WTC11 (cell line): ENCODE measurements at regions not wholly inside any gene's neighbourhood (a gene's known extent, or its start where the extent isn't known, plus 50 kb on each side); places are given as distances from the start of the nearest gene placed in this dataset.
A peak's percentile ranks its signal among the peaks of the same experiment; 100 is the strongest.

Experiments used
- ATAC-seq: fragments of 200-7000 bp; cut with Tn5 transposase; 2 replicates; pipeline ENCODE4 v1.10.0; 2021; ENCODE audit warnings: mild to moderate bottlenecking, moderate library complexity
- CTCF ChIA-PET: fragments of 300-600 bp; sonication (Branson Sonifier 250); formaldehyde crosslinking; loops from one replicate; lab custom pipeline; 2021; ENCODE audit warnings: antibody characterized with exemption; lab: Charles Lee
- POLR2A ChIA-PET: fragments of 350-600 bp; sonication (Branson Sonifier 250); formaldehyde crosslinking; loops from one replicate; lab custom pipeline; 2021; ENCODE audit warnings: antibody characterized with exemption; lab: Charles Lee
- DNase-seq: peaks from one replicate; pipeline ENCODE4 v3.0.0; 2021; ENCODE audit warnings: low spot score
- H3K27ac Mint-ChIP-seq: 2 replicates; pipeline ENCODE4 v1.8.0; 2021; ENCODE audit warnings: mixed read lengths
- H3K27me3 Mint-ChIP-seq: 2 replicates; pipeline ENCODE4 v1.8.0; 2021; ENCODE audit warnings: low read depth, mild to moderate bottlenecking, moderate library complexity, mixed read lengths
- H3K36me3 Mint-ChIP-seq: 2 replicates; pipeline ENCODE4 v1.8.0; 2021; ENCODE audit warnings: mixed read lengths
- H3K4me1 Mint-ChIP-seq: 2 replicates; pipeline ENCODE4 v1.8.0; 2022; ENCODE audit warnings: mixed read lengths
- H3K4me3 Mint-ChIP-seq: 2 replicates; pipeline ENCODE4 v1.8.0; 2021; ENCODE audit warnings: mild to moderate bottlenecking, moderate library complexity, mixed read lengths
- H3K9me3 Mint-ChIP-seq: 2 replicates; pipeline ENCODE4 v1.8.0; 2021; ENCODE audit warnings: mixed read lengths
- CTCF ChIP-seq: fragments of 200-600 bp; IDR thresholded peaks from 2 replicates; pipeline ENCODE4 v1.8.0; 2022; ENCODE audit warnings: antibody characterized with exemption
- EMX1 ChIP-seq: fragments of 250-450 bp; sonication (Bioruptor Pico); IDR thresholded peaks from 2 replicates; pipeline ENCODE4 v1.8.0; 2021; ENCODE audit warnings: mild to moderate bottlenecking
- FOXK1 ChIP-seq: sonication (generic); formaldehyde crosslinking; IDR thresholded peaks from 2 replicates; pipeline ENCODE4 v1.8.0; 2022; ENCODE audit warnings: mild to moderate bottlenecking, moderate library complexity, missing genetic modification reagents
- GRHL2 ChIP-seq: fragments of 250-450 bp; sonication (Bioruptor Pico); IDR thresholded peaks from 2 replicates; pipeline ENCODE4 v1.8.0; 2022; ENCODE audit warnings: mild to moderate bottlenecking, moderate library complexity; ENCODE audit not compliant: insufficient replicate concordance, severe bottlenecking
- HMGA2 ChIP-seq: fragments of 250-450 bp; sonication (Bioruptor Pico); IDR thresholded peaks from 2 replicates; pipeline ENCODE4 v1.4.0; 2021; ENCODE audit warnings: mild to moderate bottlenecking, moderate library complexity
- IRF1 ChIP-seq: sonication (generic); formaldehyde crosslinking; IDR thresholded peaks from 2 replicates; pipeline ENCODE4 v1.8.0; 2023; ENCODE audit warnings: missing genetic modification reagents
- JUN ChIP-seq: sonication (generic); formaldehyde crosslinking; IDR thresholded peaks from 2 replicates; pipeline ENCODE4 v1.8.0; 2023; ENCODE audit warnings: mild to moderate bottlenecking, missing genetic modification reagents
- MYBL2 ChIP-seq: sonication (generic); formaldehyde crosslinking; IDR thresholded peaks from 2 replicates; pipeline ENCODE4 v1.8.1; 2023; ENCODE audit warnings: mild to moderate bottlenecking, moderate library complexity, missing genetic modification reagents
- NFYB ChIP-seq: sonication (generic); formaldehyde crosslinking; conservative IDR thresholded peaks from 2 replicates; pipeline ENCODE4 v1.8.0; 2022; ENCODE audit warnings: low read depth, missing genetic modification reagents
- NR2C2 ChIP-seq: sonication (generic); formaldehyde crosslinking; IDR thresholded peaks from 2 replicates; pipeline ENCODE4 v1.8.0; 2022; ENCODE audit warnings: mild to moderate bottlenecking, missing genetic modification reagents
- OVOL2 ChIP-seq: fragments of 250-450 bp; sonication (Bioruptor Pico); IDR thresholded peaks from 2 replicates; pipeline ENCODE4 v1.9.0; 2021; ENCODE audit warnings: mild to moderate bottlenecking, borderline replicate concordance
- RELA ChIP-seq: sonication (generic); formaldehyde crosslinking; IDR thresholded peaks from 2 replicates; pipeline ENCODE4 v1.8.1; 2022; ENCODE audit warnings: missing genetic modification reagents, mild to moderate bottlenecking, borderline replicate concordance
- SP1 ChIP-seq: sonication (generic); formaldehyde crosslinking; conservative IDR thresholded peaks from 2 replicates; pipeline ENCODE4 v1.8.1; 2022; ENCODE audit warnings: missing genetic modification reagents
- TP53 ChIP-seq: sonication (generic); formaldehyde crosslinking; IDR thresholded peaks from 2 replicates; pipeline ENCODE4 v1.8.1; 2023; ENCODE audit warnings: mild to moderate bottlenecking, missing genetic modification reagents
- ZNF219 ChIP-seq: sonication (generic); formaldehyde crosslinking; IDR thresholded peaks from 2 replicates; pipeline ENCODE4 v1.8.0; 2023; ENCODE audit warnings: missing genetic modification reagents, mild to moderate bottlenecking, borderline replicate concordance
- ZNF425 ChIP-seq: fragments of 250-450 bp; sonication (Bioruptor Pico); conservative IDR thresholded peaks from 2 replicates; pipeline ENCODE4 v1.9.0; 2021; ENCODE audit warnings: mild to moderate bottlenecking
- TF ChIP-seq, protein P1 (sequence below): sonication (generic); formaldehyde crosslinking; IDR thresholded peaks from 2 replicates; pipeline ENCODE4 v1.8.1; 2023; ENCODE audit warnings: mild to moderate bottlenecking, moderate library complexity, missing genetic modification reagents
- TF ChIP-seq, protein P2 (sequence below): fragments of 250-450 bp; sonication (Bioruptor Pico); IDR thresholded peaks from 2 replicates; pipeline ENCODE4 v2.1.2; 2022; ENCODE audit warnings: mild to moderate bottlenecking, moderate library complexity
- TF ChIP-seq, protein P3 (sequence below): sonication (generic); formaldehyde crosslinking; IDR thresholded peaks from 2 replicates; pipeline ENCODE4 v1.8.1; 2022; ENCODE audit warnings: missing genetic modification reagents, borderline replicate concordance
- TF ChIP-seq, protein P4 (sequence below): sonication (generic); formaldehyde crosslinking; IDR thresholded peaks from 2 replicates; pipeline ENCODE4 v1.8.0; 2023; ENCODE audit warnings: mild to moderate bottlenecking, missing genetic modification reagents
- TF ChIP-seq, protein P5 (sequence below): sonication (generic); formaldehyde crosslinking; IDR thresholded peaks from 2 replicates; pipeline ENCODE4 v1.8.1; 2022; ENCODE audit warnings: mild to moderate bottlenecking, moderate library complexity, missing genetic modification reagents

DNA sequence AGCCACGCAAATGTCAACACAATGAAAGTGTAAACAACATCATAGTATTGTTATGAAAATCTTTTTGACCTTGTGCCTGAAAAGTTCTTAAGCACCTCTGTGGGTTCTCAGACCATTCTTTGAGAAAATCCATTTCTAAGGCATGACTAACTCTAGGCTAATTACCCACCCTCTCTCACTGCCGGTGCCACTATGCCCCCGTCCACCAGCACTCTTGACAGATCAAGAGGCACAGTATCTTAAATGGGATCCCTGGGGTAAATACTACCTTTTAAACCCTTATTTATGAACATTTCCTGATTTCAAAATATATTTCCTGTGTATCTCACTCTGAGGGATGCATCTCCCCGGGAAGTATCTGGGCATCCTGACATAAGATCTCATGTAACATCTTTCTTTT is 607.5 kb downstream of the METTL15 start:
- CTCF ChIA-PET: interaction anchor here (0.6 kb wide), 1 partner anchor 1017 kb away, joined by 5 read pairs; no protein-coding TSS in a partner anchor
- TF ChIP-seq, protein P1, sequence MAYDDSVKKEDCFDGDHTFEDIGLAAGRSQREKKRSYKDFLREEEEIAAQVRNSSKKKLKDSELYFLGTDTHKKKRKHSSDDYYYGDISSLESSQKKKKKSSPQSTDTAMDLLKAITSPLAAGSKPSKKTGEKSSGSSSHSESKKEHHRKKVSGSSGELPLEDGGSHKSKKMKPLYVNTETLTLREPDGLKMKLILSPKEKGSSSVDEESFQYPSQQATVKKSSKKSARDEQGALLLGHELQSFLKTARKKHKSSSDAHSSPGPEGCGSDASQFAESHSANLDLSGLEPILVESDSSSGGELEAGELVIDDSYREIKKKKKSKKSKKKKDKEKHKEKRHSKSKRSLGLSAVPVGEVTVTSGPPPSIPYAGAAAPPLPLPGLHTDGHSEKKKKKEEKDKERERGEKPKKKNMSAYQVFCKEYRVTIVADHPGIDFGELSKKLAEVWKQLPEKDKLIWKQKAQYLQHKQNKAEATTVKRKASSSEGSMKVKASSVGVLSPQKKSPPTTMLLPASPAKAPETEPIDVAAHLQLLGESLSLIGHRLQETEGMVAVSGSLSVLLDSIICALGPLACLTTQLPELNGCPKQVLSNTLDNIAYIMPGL (CRISPR knock-in tag): no peak
- TF ChIP-seq NR2C2 (CRISPR knock-in tag): no peak
- TF ChIP-seq ZNF425 (CRISPR knock-in tag): no peak
- no peak for TF ChIP-seq CTCF
- no peak for TF ChIP-seq NFYB (CRISPR knock-in tag)
- no peak for TF ChIP-seq TP53 (CRISPR knock-in tag)
- no peak for TF ChIP-seq OVOL2 (CRISPR knock-in tag)
- TF ChIP-seq, protein P2, sequence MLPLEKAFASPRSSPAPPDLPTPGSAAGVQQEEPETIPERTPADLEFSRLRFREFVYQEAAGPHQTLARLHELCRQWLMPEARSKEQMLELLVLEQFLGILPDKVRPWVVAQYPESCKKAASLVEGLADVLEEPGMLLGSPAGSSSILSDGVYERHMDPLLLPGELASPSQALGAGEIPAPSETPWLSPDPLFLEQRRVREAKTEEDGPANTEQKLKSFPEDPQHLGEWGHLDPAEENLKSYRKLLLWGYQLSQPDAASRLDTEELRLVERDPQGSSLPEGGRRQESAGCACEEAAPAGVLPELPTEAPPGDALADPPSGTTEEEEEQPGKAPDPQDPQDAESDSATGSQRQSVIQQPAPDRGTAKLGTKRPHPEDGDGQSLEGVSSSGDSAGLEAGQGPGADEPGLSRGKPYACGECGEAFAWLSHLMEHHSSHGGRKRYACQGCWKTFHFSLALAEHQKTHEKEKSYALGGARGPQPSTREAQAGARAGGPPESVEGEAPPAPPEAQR (CRISPR knock-in tag): no peak
- TF ChIP-seq EMX1 (CRISPR knock-in tag): no peak
- TF ChIP-seq, protein P3, sequence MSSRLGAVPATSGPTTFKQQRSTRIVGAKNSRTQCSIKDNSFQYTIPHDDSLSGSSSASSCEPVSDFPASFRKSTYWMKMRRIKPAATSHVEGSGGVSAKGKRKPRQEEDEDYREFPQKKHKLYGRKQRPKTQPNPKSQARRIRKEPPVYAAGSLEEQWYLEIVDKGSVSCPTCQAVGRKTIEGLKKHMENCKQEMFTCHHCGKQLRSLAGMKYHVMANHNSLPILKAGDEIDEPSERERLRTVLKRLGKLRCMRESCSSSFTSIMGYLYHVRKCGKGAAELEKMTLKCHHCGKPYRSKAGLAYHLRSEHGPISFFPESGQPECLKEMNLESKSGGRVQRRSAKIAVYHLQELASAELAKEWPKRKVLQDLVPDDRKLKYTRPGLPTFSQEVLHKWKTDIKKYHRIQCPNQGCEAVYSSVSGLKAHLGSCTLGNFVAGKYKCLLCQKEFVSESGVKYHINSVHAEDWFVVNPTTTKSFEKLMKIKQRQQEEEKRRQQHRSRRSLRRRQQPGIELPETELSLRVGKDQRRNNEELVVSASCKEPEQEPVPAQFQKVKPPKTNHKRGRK (CRISPR knock-in tag): no peak
- TF ChIP-seq, protein P4, sequence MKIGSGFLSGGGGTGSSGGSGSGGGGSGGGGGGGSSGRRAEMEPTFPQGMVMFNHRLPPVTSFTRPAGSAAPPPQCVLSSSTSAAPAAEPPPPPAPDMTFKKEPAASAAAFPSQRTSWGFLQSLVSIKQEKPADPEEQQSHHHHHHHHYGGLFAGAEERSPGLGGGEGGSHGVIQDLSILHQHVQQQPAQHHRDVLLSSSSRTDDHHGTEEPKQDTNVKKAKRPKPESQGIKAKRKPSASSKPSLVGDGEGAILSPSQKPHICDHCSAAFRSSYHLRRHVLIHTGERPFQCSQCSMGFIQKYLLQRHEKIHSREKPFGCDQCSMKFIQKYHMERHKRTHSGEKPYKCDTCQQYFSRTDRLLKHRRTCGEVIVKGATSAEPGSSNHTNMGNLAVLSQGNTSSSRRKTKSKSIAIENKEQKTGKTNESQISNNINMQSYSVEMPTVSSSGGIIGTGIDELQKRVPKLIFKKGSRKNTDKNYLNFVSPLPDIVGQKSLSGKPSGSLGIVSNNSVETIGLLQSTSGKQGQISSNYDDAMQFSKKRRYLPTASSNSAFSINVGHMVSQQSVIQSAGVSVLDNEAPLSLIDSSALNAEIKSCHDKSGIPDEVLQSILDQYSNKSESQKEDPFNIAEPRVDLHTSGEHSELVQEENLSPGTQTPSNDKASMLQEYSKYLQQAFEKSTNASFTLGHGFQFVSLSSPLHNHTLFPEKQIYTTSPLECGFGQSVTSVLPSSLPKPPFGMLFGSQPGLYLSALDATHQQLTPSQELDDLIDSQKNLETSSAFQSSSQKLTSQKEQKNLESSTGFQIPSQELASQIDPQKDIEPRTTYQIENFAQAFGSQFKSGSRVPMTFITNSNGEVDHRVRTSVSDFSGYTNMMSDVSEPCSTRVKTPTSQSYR (CRISPR knock-in tag): no peak
- TF ChIP-seq ZNF219 (CRISPR knock-in tag): no peak

GRCh38 chr11:28713850-28714249 is 605.7 kb downstream of the METTL15 start:
- ChIA-PET POLR2A (no interaction called here), CTCF (no interaction called here)
- TF ChIP-seq NFYB (CRISPR knock-in tag): no peak
- TF ChIP-seq JUN: no peak
- TF ChIP-seq, protein P5, sequence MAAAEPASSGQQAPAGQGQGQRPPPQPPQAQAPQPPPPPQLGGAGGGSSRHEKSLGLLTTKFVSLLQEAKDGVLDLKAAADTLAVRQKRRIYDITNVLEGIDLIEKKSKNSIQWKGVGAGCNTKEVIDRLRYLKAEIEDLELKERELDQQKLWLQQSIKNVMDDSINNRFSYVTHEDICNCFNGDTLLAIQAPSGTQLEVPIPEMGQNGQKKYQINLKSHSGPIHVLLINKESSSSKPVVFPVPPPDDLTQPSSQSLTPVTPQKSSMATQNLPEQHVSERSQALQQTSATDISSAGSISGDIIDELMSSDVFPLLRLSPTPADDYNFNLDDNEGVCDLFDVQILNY: no peak
- no peak for TF ChIP-seq FOXK1 (CRISPR knock-in tag)
- no peak for TF ChIP-seq IRF1 (CRISPR knock-in tag)
- no peak for TF ChIP-seq HMGA2
- TF ChIP-seq MYBL2: no peak
- no peak for TF ChIP-seq SP1 (CRISPR knock-in tag)
- TF ChIP-seq GRHL2 (CRISPR knock-in tag): no peak
- TF ChIP-seq RELA (CRISPR knock-in tag): no peak
- no peak for ATAC-seq
- Mint-ChIP-seq H3K36me3 (no peaks in the 10 kb centered on the region), H3K4me3 (no peak overlapping the region), H3K4me1 (peaks cover 39% of the 10 kb centered on the region), H3K27ac (no peak overlapping the region), H3K9me3 (peaks cover 10% of the 10 kb centered on the region), H3K27me3 (no peaks in the 10 kb centered on the region)
- DNase-seq: no peak

More for the DNA sequence above, 607.5 kb downstream of the METTL15 start:
- Mint-ChIP-seq H3K9me3 (peaks cover 10% of the 10 kb centered on the region), H3K4me3 (no peak overlapping the region), H3K4me1 (peaks cover 37% of the 10 kb centered on the region), H3K27me3 (no peaks in the 10 kb centered on the region), H3K36me3 (no peaks in the 10 kb centered on the region), H3K27ac (no peak overlapping the region)
- ATAC-seq (peak; percentile 75), DNase-seq (no peak)
- POLR2A ChIA-PET: no interaction called here
